ENCODE measurements at regions not wholly inside any gene's neighbourhood (a gene's known extent, or its start where the extent isn't known, plus 50 kb on each side); places are given as distances from the start of the nearest gene placed in this dataset.

- TF ChIP-seq CTCF (IDR thresholded peaks at IDR 0.05) (no peak), POLR2A (IDR thresholded peaks at IDR 0.05) (no peak), EP300 (IDR thresholded peaks at IDR 0.05) (no peak), POLR2AphosphoS5 (IDR thresholded peaks at IDR 0.05) (no peak)
Observed at GRCh38 chr4:60794372-60794771, 405.8 kb upstream of the ADGRL3 start.
